Muscle of leg (tissue), 3 donors: ENCODE measurements at regions not wholly inside any gene's neighbourhood (a gene's known extent, or its start where the extent isn't known, plus 50 kb on each side); places are given as distances from the start of the nearest gene placed in this dataset.

Experiments used
- DNase-seq: peaks from one replicate; pipeline ENCODE4 v3.0.0; 2013
- H3K27ac ChIP-seq: one replicate; pipeline ENCODE4 v1.5.1; 2013; ENCODE audit warnings: mild to moderate bottlenecking, low read length, control low read depth
- H3K27me3 ChIP-seq: one replicate; pipeline ENCODE4 v1.6.1; 2013; ENCODE audit warnings: low read length; ENCODE audit not compliant: control insufficient read depth, insufficient read depth
- H3K36me3 ChIP-seq: one replicate; pipeline ENCODE4 v1.6.1; 2013; ENCODE audit warnings: low read length; ENCODE audit not compliant: control insufficient read depth, insufficient read depth
- H3K4me1 ChIP-seq: one replicate; pipeline ENCODE4 v1.6.1; 2013; ENCODE audit warnings: low read length; ENCODE audit not compliant: control insufficient read depth, insufficient read depth
- H3K4me3 ChIP-seq: one replicate; pipeline ENCODE4 v1.5.1; 2013; ENCODE audit warnings: low read length, control low read depth
- H3K9me3 ChIP-seq: replicated peaks from 2 replicates; pipeline ENCODE4 v1.6.1; 2013; ENCODE audit warnings: low read depth, low read length; ENCODE audit not compliant: control insufficient read depth
- WGBS: methylation state at CpG from one replicate; pipeline ENCODE4 v1.1.5; 2013; ENCODE audit warnings: missing lambda C conversion rate; ENCODE audit not compliant: insufficient coverage; 5-methylcytosine and 5-hydroxymethylcytosine counted together

DNA sequence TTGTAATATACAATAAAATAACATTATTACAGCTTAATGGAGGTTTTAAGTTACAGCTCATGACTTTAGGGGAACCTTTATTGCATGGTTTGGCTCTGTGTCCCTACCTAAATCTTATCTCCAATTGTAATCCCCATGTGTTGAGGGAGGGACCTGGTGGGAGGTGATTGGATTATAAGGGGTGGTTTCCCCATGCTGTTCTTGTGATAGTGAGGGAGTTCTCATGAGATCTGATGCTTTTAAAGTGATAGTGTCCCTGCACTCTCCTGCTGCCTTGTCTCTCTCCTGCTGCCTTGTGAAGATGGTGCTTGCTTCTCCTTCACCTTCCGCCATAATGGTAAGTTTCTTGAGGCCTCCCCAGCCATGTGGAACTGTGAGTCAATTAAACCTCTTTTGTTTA is 132.1 kb upstream of the SYT1 start:
- Histone ChIP-seq H3K27me3 (no peaks in the 10 kb centered on the region), H3K27ac (no peak overlapping the region), H3K4me1 (no peaks in the 10 kb centered on the region), H3K4me3 (no peak overlapping the region), H3K9me3 (no peaks in the 10 kb centered on the region), H3K36me3 (no peaks in the 10 kb centered on the region)
- no CpG with 5 or more reads among the region's 1 CpG for WGBS
- DNase-seq, result no peak

DNA sequence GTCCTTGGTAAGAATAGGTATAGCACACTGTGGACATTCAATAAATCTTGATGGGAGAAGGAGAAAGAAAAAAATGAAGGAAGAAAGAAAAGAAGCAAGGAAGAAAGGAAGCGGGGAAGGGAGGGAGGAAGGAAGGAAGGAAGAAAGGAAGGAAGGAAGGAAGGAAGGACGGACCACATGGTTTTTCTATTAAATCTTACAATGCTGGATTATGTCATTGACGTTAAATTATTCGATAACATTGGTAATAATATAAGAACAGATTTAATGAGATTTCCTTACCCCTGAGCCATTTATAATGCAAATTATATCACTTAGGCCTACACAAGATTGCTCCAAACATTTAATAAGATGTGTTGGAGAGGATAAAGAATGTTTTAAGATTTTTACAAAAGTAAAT is 124.9 kb upstream of the SYT1 start:
- no peak for DNase-seq
- Histone ChIP-seq H3K27me3 (no peaks in the 10 kb centered on the region), H3K9me3 (no peaks in the 10 kb centered on the region), H3K36me3 (no peaks in the 10 kb centered on the region), H3K4me3 (no peak overlapping the region), H3K4me1 (no peaks in the 10 kb centered on the region), H3K27ac (no peak overlapping the region)
- WGBS, result no CpG with 5 or more reads among the region's 4 CpGs

- H3K4me1 ChIP-seq, result no peaks in the 10 kb centered on the region
- no peaks in the 10 kb centered on the region for H3K27me3 ChIP-seq
- H3K4me3 ChIP-seq, result no peak overlapping the region
- no CpG with 5 or more reads among the region's 2 CpGs for WGBS
- H3K36me3 ChIP-seq, result no peaks in the 10 kb centered on the region
- no peak overlapping the region for H3K27ac ChIP-seq
- H3K9me3 ChIP-seq, result no peaks in the 10 kb centered on the region
- DNase-seq, result no peak
Observed at GRCh38 chr12:78746001-78746400, 118.6 kb upstream of the SYT1 start.

GRCh38 chr12:78753058-78753457 is 111.5 kb upstream of the SYT1 start:
- Histone ChIP-seq H3K4me1 (no peaks in the 10 kb centered on the region), H3K27me3 (no peaks in the 10 kb centered on the region), H3K27ac (no peak overlapping the region), H3K4me3 (no peak overlapping the region), H3K9me3 (no peaks in the 10 kb centered on the region), H3K36me3 (no peaks in the 10 kb centered on the region)
- DNase-seq, result no peak
- no CpG with 5 or more reads among the region's 1 CpG for WGBS

DNA sequence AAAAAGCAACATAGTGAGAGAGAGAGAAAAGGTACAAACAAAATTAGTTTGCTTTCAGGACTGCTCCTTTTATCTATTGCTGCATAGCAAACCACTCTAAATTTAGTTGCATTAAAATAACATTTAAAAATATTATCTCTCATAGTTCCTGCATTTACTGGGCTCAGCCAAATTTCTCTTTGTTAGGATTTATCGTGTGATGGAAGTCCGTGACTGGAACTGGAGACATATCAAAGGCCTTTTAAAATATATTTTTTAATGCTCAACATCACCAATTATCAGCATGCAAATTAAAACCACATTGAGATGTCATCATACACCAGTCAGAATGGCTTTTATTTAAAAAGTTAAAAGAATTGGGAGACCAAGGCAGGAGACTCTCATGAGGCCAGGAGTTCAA is 107.6 kb upstream of the SYT1 start:
- Histone ChIP-seq H3K4me3 (no peak overlapping the region), H3K27me3 (no peaks in the 10 kb centered on the region), H3K9me3 (no peaks in the 10 kb centered on the region), H3K36me3 (no peaks in the 10 kb centered on the region), H3K27ac (no peak overlapping the region), H3K4me1 (no peaks in the 10 kb centered on the region)
- no CpG with 5 or more reads among the region's 2 CpGs for WGBS
- DNase-seq, result no peak

GRCh38 chr12:78759367-78759766 is 105.2 kb upstream of the SYT1 start:
- Histone ChIP-seq H3K27ac (no peak overlapping the region), H3K27me3 (no peaks in the 10 kb centered on the region), H3K4me1 (no peaks in the 10 kb centered on the region), H3K4me3 (no peak overlapping the region), H3K9me3 (no peaks in the 10 kb centered on the region), H3K36me3 (no peaks in the 10 kb centered on the region)
- 59% methylated on average over 4 of the region's 4 CpGs for WGBS
- DNase-seq, result peak; percentile 3

GRCh38 chr12:78760906-78761305 is 103.7 kb upstream of the SYT1 start:
- Histone ChIP-seq H3K9me3 (no peaks in the 10 kb centered on the region), H3K4me3 (no peak overlapping the region), H3K27me3 (no peaks in the 10 kb centered on the region), H3K36me3 (no peaks in the 10 kb centered on the region), H3K27ac (no peak overlapping the region), H3K4me1 (no peaks in the 10 kb centered on the region)
- no peak for DNase-seq
- no CpG with 5 or more reads among the region's 5 CpGs for WGBS

- no peak overlapping the region for H3K4me3 ChIP-seq
- no peaks in the 10 kb centered on the region for H3K4me1 ChIP-seq
- H3K9me3 ChIP-seq, result no peaks in the 10 kb centered on the region
- no CpG with 5 or more reads among the region's 2 CpGs for WGBS
- no peak for DNase-seq
- no peaks in the 10 kb centered on the region for H3K27me3 ChIP-seq
- no peak overlapping the region for H3K27ac ChIP-seq
- H3K36me3 ChIP-seq, result no peaks in the 10 kb centered on the region
Observed at GRCh38 chr12:78764913-78765312, 99.7 kb upstream of the SYT1 start.

GRCh38 chr12:78767264-78767981 is 97.2 kb upstream of the SYT1 start:
- H3K27ac ChIP-seq, result no peak overlapping the region
- H3K9me3 ChIP-seq, result no peaks in the 10 kb centered on the region
- WGBS, result 80% methylated on average over 1 of the region's 4 CpGs
- H3K4me3 ChIP-seq, result no peak overlapping the region
- no peak for DNase-seq
- no peaks in the 10 kb centered on the region for H3K27me3 ChIP-seq
- H3K36me3 ChIP-seq, result no peaks in the 10 kb centered on the region
- H3K4me1 ChIP-seq, result no peaks in the 10 kb centered on the region

GRCh38 chr12:78778339-78778738 is 86.2 kb upstream of the SYT1 start:
- Histone ChIP-seq H3K27me3 (no peaks in the 10 kb centered on the region), H3K36me3 (no peaks in the 10 kb centered on the region), H3K9me3 (no peaks in the 10 kb centered on the region), H3K4me3 (no peak overlapping the region), H3K27ac (no peak overlapping the region), H3K4me1 (no peaks in the 10 kb centered on the region)
- DNase-seq, result no peak
- WGBS, result no CpG with 5 or more reads among the region's 2 CpGs

DNA sequence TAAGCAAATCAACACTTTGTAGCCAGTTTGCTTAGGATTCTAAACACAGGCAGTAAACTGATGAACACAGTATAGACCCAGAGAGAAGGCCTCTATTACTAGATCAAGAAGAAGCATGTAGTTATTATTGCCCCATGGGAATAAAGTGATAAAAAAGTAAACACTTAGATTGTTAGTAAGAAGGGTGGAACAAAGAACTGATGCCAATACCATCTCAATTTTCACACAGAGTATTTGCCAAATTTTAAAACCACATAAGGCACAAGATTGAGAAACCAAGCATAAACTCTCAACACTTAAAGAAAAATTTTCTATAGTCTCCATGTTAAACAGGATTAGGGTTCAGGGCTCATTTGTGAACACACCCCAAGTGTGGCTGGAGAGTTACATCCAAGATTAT is 77.0 kb upstream of the SYT1 start:
- Histone ChIP-seq H3K27me3 (no peaks in the 10 kb centered on the region), H3K27ac (no peak overlapping the region), H3K4me3 (no peak overlapping the region), H3K4me1 (no peaks in the 10 kb centered on the region), H3K36me3 (no peaks in the 10 kb centered on the region), H3K9me3 (no peaks in the 10 kb centered on the region)
- no peak for DNase-seq
